IMR-90 (cell line): ENCODE measurements at regions not wholly inside any gene's neighbourhood (a gene's known extent, or its start where the extent isn't known, plus 50 kb on each side); places are given as distances from the start of the nearest gene placed in this dataset.

Experiments used
- ATAC-seq: fragments of 200-7000 bp; cut with Tn5 transposase; 2 replicates; pipeline ENCODE4 v1.9.1; 2020; ENCODE audit warnings: low read depth, mild to moderate bottlenecking, moderate library complexity
- BruUV-seq: library from RNA; stranded (reverse); fragments of 400-500 nt; replicated peaks from 2 replicates; lab custom pipeline; 2021; lab: Mats Ljungman, UMichigan
- CTCF ChIA-PET: fragments of 300-600 bp; formaldehyde crosslinking; extraction: SDS; loops from one replicate; lab custom pipeline; 2021; ENCODE audit warnings: antibody characterized with exemption; lab: Yijun Ruan, JAX
- POLR2A ChIA-PET: fragments of 300-600 bp; sonication (Branson Sonifier 250); formaldehyde crosslinking; loops from one replicate; lab custom pipeline; 2022; ENCODE audit warnings: antibody characterized with exemption; ENCODE audit not compliant: unreplicated experiment; lab: Charles Lee
- DNase-seq: peaks from one replicate; pipeline ENCODE4 v3.0.0; 2013
- H2AFZ ChIP-seq: replicated peaks from 2 replicates; pipeline ENCODE3; 2013; ENCODE audit warnings: low read length, mild to moderate bottlenecking; ENCODE audit not compliant: poor library complexity
- H2AK5ac ChIP-seq: 2 replicates; pipeline ENCODE4 v1.6.1; 2013; ENCODE audit warnings: low read depth, low read length, inconsistent platforms
- H2AK9ac ChIP-seq: replicated peaks from 2 replicates; pipeline ENCODE3; 2013; ENCODE audit warnings: mild to moderate bottlenecking, low read depth, low read length, moderate library complexity; ENCODE audit not compliant: poor library complexity
- H2BK120ac ChIP-seq: 2 replicates; pipeline ENCODE4 v1.6.1; 2013; ENCODE audit warnings: low read depth, low read length, inconsistent platforms
- H2BK15ac ChIP-seq: 3 replicates; pipeline ENCODE4 v1.6.1; 2013; ENCODE audit warnings: low read depth, low read length, inconsistent platforms
- H2BK20ac ChIP-seq: 2 replicates; pipeline ENCODE4 v1.6.1; 2013; ENCODE audit warnings: low read depth, mild to moderate bottlenecking, inconsistent platforms, low read length, moderate library complexity
- H2BK5ac ChIP-seq: 2 replicates; pipeline ENCODE4 v1.6.1; 2013; ENCODE audit warnings: mild to moderate bottlenecking, low read depth, low read length, inconsistent platforms; ENCODE audit not compliant: poor library complexity, severe bottlenecking
- H3K14ac ChIP-seq: replicated peaks from 2 replicates; pipeline ENCODE4 v1.6.1; 2013; ENCODE audit warnings: low read depth, low read length, inconsistent platforms
- H3K18ac ChIP-seq: 2 replicates; pipeline ENCODE4 v1.6.1; 2013; ENCODE audit warnings: low read depth, low read length, control low read depth
- H3K23ac ChIP-seq: 2 replicates; pipeline ENCODE4 v1.6.1; 2013; ENCODE audit warnings: low read depth, low read length, inconsistent platforms
- H3K27ac ChIP-seq: 2 replicates; pipeline ENCODE4 v1.5.1; 2013; ENCODE audit warnings: mild to moderate bottlenecking, control low read depth, low read length; ENCODE audit not compliant: insufficient read depth
- H3K27me3 ChIP-seq: 2 replicates; pipeline ENCODE4 v1.6.1; 2013; ENCODE audit warnings: low read length; ENCODE audit not compliant: control insufficient read depth, insufficient read depth
- H3K36me3 ChIP-seq: 2 replicates; pipeline ENCODE4 v1.6.1; 2013; ENCODE audit warnings: low read length, mixed read lengths; ENCODE audit not compliant: control insufficient read depth, insufficient read depth
- H3K4ac ChIP-seq: 2 replicates; pipeline ENCODE4 v1.6.1; 2013; ENCODE audit warnings: low read depth, low read length, inconsistent platforms
- H3K4me1 ChIP-seq: 2 replicates; pipeline ENCODE4 v1.6.1; 2013; ENCODE audit warnings: low read length, mixed read lengths; ENCODE audit not compliant: control insufficient read depth, insufficient read depth
- H3K4me2 ChIP-seq: 2 replicates; pipeline ENCODE4 v1.6.1; 2013; ENCODE audit warnings: low read depth, mild to moderate bottlenecking, control low read depth, low read length, moderate library complexity
- H3K4me3 ChIP-seq: 2 replicates; pipeline ENCODE4 v1.5.1; 2013; ENCODE audit warnings: low read depth, mild to moderate bottlenecking, control low read depth, low read length, moderate library complexity; ENCODE audit not compliant: insufficient read depth
- H3K56ac ChIP-seq: 2 replicates; pipeline ENCODE4 v1.6.1; 2013; ENCODE audit warnings: low read length, inconsistent platforms; ENCODE audit not compliant: insufficient read depth; ENCODE audit errors: extremely low read depth
- H3K79me1 ChIP-seq, 2 experiments: 2 replicates each; pipeline ENCODE4 v1.6.1; 2013; ENCODE audit warnings: low read length in 2 of 2, inconsistent platforms in 1 of 2, low read depth in 1 of 2
- H3K9ac ChIP-seq: 2 replicates; pipeline ENCODE4 v1.6.1; 2013; ENCODE audit warnings: low read depth, low read length, control low read depth
- H3K9me1 ChIP-seq: 2 replicates; pipeline ENCODE4 v1.6.1; 2013; ENCODE audit warnings: low read length, inconsistent platforms; ENCODE audit not compliant: insufficient read depth
- H3K9me3 ChIP-seq: 2 replicates; pipeline ENCODE4 v1.6.1; 2013; ENCODE audit warnings: low read length; ENCODE audit not compliant: control insufficient read depth, insufficient read depth
- H4K20me1 ChIP-seq: 2 replicates; pipeline ENCODE4 v1.6.1; 2013; ENCODE audit warnings: low read length, inconsistent platforms; ENCODE audit not compliant: insufficient read depth
- H4K5ac ChIP-seq: 2 replicates; pipeline ENCODE4 v1.6.1; 2013; ENCODE audit warnings: mild to moderate bottlenecking, low read depth, low read length, control low read depth
- H4K8ac ChIP-seq, 2 experiments: 2 replicates each; pipeline ENCODE4 v1.6.1; 2013; ENCODE audit warnings: low read depth in 2 of 2, low read length in 2 of 2, control low read depth in 1 of 2, inconsistent platforms in 1 of 2
- H4K91ac ChIP-seq: 2 replicates; pipeline ENCODE4 v1.6.1; 2013; ENCODE audit warnings: low read depth, low read length, inconsistent platforms; ENCODE audit not compliant: insufficient read depth
- BHLHE40 ChIP-seq: fragments of 150-350 bp; IDR thresholded peaks from 2 replicates; pipeline ENCODE4 v1.6.1; 2016; ENCODE audit warnings: mild to moderate bottlenecking, low read depth, low read length
- CEBPB ChIP-seq: IDR thresholded peaks from 2 replicates; pipeline ENCODE4 v1.6.1; 2012; ENCODE audit warnings: low read depth, low read length, improper control_type of control experiment
- CHD1 ChIP-seq: IDR thresholded peaks from 2 replicates; pipeline ENCODE4 v1.6.1; 2012; ENCODE audit warnings: low read depth, low read length, improper control_type of control experiment
- FOS ChIP-seq: fragments of 150-350 bp; IDR thresholded peaks from 2 replicates; pipeline ENCODE4 v1.6.1; 2016; ENCODE audit warnings: low read depth, low read length
- MAZ ChIP-seq: IDR thresholded peaks from 2 replicates; pipeline ENCODE4 v1.6.1; 2012; ENCODE audit warnings: low read depth, mild to moderate bottlenecking, low read length, improper control_type of control experiment, moderate library complexity, borderline replicate concordance
- MXI1 ChIP-seq: IDR thresholded peaks from 2 replicates; pipeline ENCODE4 v1.6.1; 2012; ENCODE audit warnings: low read depth, mild to moderate bottlenecking, low read length, moderate library complexity, borderline replicate concordance
- NFE2L2 ChIP-seq: fragments of 150-350 bp; IDR thresholded peaks from 2 replicates; pipeline ENCODE4 v1.6.1; 2016; ENCODE audit warnings: low read depth, mild to moderate bottlenecking, low read length
- POLR2A ChIP-seq: IDR thresholded peaks from 2 replicates; pipeline ENCODE4 v1.6.1; 2012; ENCODE audit warnings: mild to moderate bottlenecking, low read depth, low read length
- RAD21 ChIP-seq: IDR thresholded peaks from 2 replicates; pipeline ENCODE4 v1.6.1; 2012; ENCODE audit warnings: low read length, improper control_type of control experiment
- RCOR1 ChIP-seq: IDR thresholded peaks from 2 replicates; pipeline ENCODE4 v1.6.1; 2012; ENCODE audit warnings: mild to moderate bottlenecking, low read length, improper control_type of control experiment; ENCODE audit not compliant: insufficient replicate concordance
- RFX5 ChIP-seq: IDR thresholded peaks from 2 replicates; pipeline ENCODE4 v1.8.0; 2012; ENCODE audit warnings: low read depth, mild to moderate bottlenecking, low read length, moderate library complexity
- SMC3 ChIP-seq: fragments of 150-350 bp; IDR thresholded peaks from 2 replicates; pipeline ENCODE4 v1.6.1; 2016; ENCODE audit warnings: low read depth, mild to moderate bottlenecking, antibody characterized with exemption, low read length, moderate library complexity
- USF2 ChIP-seq: fragments of 150-350 bp; IDR thresholded peaks from 2 replicates; pipeline ENCODE4 v1.6.1; 2017; ENCODE audit warnings: mild to moderate bottlenecking, antibody characterized with exemption, low read length, low read depth
- WGBS, 2 experiments: methylation state at CpG; one replicate each; pipeline versions ENCODE4 v1.1.5 to v1.1.7; 2013; ENCODE audit warnings: missing lambda C conversion rate in 2 of 2; ENCODE audit not compliant: insufficient read length in 1 of 2; ENCODE audit errors: extremely low coverage in 2 of 2; 5-methylcytosine and 5-hydroxymethylcytosine counted together
- dilution Hi-C: fragments of 300-500 bp; cut with HindIII; formaldehyde crosslinking; loops from one replicate; pipeline ENCODE4 v1.14.3; 2018; ENCODE audit warnings: low sequenced_read_pairs; ENCODE audit not compliant: unreplicated experiment
- in situ Hi-C: fragments of 300-500 bp; cut with MboI; formaldehyde crosslinking; loops from 3 replicates; pipeline ENCODE4 v1.14.3; 2019; ENCODE audit warnings: low sequenced_read_pairs, inconsistent platforms, mixed read lengths
- intact Hi-C: fragments of 100-400 bp; cut with micrococcal nuclease; formaldehyde crosslinking; loops from 2 replicates; pipeline ENCODE4 v1.10.0; 2022
- TF ChIP-seq, protein P1 (sequence below): conservative IDR thresholded peaks from 2 replicates; pipeline ENCODE4 v1.5.1; 2012; ENCODE audit warnings: mild to moderate bottlenecking, low read depth, low read length, improper control_type of control experiment
- TF ChIP-seq, protein P2 (sequence below): fragments of 150-350 bp; IDR thresholded peaks from 2 replicates; pipeline ENCODE4 v1.6.1; 2016; ENCODE audit warnings: low read depth, mild to moderate bottlenecking, low read length, moderate library complexity, borderline replicate concordance

DNA sequence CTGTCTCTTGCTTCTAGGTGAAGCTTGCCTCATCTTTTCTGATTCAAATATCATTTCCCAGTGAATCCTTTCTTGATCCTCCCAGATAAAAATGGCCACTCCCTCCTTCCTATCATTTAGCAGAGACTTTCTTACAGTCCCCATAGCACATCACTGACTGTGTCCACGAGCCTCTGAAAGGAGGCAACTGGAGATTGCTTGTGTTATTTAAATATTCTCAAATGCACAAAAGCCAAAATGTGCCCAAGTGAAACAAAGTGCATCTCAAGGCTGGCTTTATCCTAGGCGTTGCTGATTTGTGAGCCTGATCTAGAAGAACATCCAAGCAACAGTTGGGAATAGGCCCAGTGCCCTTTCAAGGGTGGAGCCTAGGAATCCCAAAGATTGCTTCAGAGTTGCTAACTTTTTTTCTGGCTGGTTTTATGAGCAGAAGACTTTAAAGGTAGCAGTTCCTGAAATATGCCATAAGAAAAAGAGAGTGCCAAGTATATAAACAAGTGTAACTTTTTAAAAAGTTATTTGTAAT is 393.6 kb downstream of the CD83 start:
- Histone ChIP-seq H4K20me1 (no peaks in the 10 kb centered on the region), H3K27me3 (no peaks in the 10 kb centered on the region; the same call in 1 of the 2 replicates), H2BK120ac (no peak overlapping the region), H2BK15ac (no peak overlapping the region), H3K14ac (no peak overlapping the region), H2AK9ac (no peak overlapping the region), H3K4me1 (no peaks in the 10 kb centered on the region), H3K36me3 (no peaks in the 10 kb centered on the region), H2BK20ac (no peak overlapping the region), H3K56ac (no peak overlapping the region), H3K9me1 (no peaks in the 10 kb centered on the region; the same call in 1 of the 2 replicates), H2AK5ac (no peak overlapping the region), H3K18ac (no peak overlapping the region), H3K4ac (no peak overlapping the region), H4K8ac (no peak overlapping the region), H3K27ac (no peak overlapping the region), H4K5ac (no peak overlapping the region), H3K23ac (no peak overlapping the region), H3K4me2 (no peak overlapping the region), H3K9ac (no peak overlapping the region), H4K91ac (no peak overlapping the region), H2BK5ac (no peak overlapping the region), H3K79me1 (no peaks in the 10 kb centered on the region), H2AFZ (no peak overlapping the region), H3K9me3 (no peaks in the 10 kb centered on the region), H3K4me3 (no peak overlapping the region)
- intact Hi-C loops: no loop called here
- TF ChIP-seq BHLHE40 (no peak), MAZ (no peak), CEBPB (no peak), POLR2A (no peak), FOS (no peak), RFX5 (no peak), MXI1 (no peak), RAD21 (no peak), NFE2L2 (no peak), SMC3 (no peak), CHD1 (no peak), USF2 (no peak), RCOR1 (no peak)
- TF ChIP-seq, protein P1, sequence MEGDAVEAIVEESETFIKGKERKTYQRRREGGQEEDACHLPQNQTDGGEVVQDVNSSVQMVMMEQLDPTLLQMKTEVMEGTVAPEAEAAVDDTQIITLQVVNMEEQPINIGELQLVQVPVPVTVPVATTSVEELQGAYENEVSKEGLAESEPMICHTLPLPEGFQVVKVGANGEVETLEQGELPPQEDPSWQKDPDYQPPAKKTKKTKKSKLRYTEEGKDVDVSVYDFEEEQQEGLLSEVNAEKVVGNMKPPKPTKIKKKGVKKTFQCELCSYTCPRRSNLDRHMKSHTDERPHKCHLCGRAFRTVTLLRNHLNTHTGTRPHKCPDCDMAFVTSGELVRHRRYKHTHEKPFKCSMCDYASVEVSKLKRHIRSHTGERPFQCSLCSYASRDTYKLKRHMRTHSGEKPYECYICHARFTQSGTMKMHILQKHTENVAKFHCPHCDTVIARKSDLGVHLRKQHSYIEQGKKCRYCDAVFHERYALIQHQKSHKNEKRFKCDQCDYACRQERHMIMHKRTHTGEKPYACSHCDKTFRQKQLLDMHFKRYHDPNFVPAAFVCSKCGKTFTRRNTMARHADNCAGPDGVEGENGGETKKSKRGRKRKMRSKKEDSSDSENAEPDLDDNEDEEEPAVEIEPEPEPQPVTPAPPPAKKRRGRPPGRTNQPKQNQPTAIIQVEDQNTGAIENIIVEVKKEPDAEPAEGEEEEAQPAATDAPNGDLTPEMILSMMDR: no peak
- TF ChIP-seq, protein P2, sequence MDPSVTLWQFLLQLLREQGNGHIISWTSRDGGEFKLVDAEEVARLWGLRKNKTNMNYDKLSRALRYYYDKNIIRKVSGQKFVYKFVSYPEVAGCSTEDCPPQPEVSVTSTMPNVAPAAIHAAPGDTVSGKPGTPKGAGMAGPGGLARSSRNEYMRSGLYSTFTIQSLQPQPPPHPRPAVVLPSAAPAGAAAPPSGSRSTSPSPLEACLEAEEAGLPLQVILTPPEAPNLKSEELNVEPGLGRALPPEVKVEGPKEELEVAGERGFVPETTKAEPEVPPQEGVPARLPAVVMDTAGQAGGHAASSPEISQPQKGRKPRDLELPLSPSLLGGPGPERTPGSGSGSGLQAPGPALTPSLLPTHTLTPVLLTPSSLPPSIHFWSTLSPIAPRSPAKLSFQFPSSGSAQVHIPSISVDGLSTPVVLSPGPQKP: no peak
- no TSS peak for BruUV-seq
- 100% methylated on average over 1 of the region's 2 CpGs; no CpG with 5 or more reads in 1 of the 2 experiments for WGBS, 2 experiments
- dilution Hi-C loops: no loop called here
- DNase-seq (no peak), ATAC-seq (no peak)
- ChIA-PET POLR2A (no interaction called here), CTCF (no interaction called here)
- in situ Hi-C loops: no loop called here
